GM21619 (cell line): ENCODE measurements at regions not wholly inside any gene's neighbourhood (a gene's known extent, or its start where the extent isn't known, plus 50 kb on each side); places are given as distances from the start of the nearest gene placed in this dataset.
"Not testable (repeated sequence)": the region's sequence is repeated elsewhere in the genome, so short reads cannot be mapped to it uniquely, and the experiment has no call there.

Experiments
- ATAC-seq: cut with Tn5 transposase; IDR thresholded peaks from one replicate; pipeline ENCODE4 v1.9.1; 2021; ENCODE audit not compliant: unreplicated experiment

DNA sequence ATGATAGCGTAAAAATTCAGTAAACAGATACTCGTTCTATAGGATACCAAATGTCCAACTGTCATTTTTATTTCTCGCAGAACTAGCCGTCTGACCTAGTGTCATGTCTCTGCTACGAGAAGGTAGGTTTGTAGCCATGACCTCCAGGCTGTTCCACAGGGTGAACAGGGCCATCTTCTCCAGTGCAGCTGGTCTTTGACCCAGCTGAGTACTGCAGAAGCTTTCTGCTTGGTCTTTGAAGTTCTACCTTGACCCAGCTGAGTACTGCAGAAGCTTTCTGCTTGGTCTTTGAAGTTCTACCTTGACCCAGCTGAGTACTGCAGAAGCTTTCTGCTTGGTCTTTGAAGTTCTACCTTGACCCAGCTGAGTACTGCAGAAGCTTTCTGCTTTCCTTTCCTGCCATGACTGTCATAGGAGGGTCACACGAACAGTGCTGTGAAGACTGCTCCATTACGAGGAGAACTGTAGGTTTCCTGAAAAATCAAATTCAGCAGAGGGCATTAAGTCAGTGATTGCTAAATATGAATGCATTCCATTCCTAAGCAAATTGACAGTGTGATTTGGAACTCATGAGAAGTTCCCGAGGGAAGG lies 532.8 kb upstream of the NRP1 start:
- not testable (repeated sequence) for ATAC-seq

DNA sequence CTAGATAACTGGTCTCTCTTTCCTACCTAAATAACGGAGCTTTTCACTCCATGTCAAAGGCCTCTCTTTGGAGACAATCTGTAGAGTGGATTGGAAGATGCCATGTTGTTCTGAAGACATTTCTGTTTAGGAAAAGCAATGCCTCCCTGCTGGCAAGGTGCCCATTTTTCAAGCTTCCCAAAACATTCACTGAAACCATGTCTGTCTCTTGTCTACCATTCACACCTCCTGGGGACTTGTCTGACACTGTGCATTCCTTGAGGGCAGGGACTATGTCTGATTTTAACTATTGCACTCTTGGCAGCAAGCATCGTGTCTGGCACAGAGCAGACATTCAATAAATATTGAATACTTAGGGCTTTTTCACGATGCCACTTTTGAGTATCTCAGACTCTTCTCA lies 528.9 kb upstream of the NRP1 start:
- ATAC-seq, result no peak

DNA sequence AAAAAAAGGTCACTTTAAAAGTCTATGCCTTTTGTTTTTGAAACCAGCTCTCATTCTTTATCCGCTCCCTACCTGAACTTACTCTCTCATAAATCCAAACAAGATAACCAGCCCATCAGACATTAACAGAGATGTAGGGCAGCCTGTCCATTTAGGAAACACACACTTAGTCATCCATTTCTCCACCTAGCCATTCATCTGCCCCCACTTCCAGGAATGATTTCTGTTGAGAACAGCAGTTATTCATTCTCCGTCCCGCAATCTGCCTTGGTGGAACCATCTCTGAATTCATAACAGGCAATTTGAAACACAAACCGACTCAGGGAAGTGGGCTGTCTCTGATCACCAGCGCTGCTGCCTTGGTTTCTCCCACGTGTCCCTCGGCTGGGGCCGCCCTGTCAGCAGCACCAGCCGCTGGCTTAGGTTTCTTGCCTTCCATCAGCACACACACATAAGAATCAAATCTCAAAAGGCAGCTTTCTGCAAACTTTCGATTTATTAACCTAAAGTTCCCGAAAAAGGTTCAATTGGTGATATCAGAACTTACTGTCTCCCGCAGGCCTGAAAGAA lies 528.2 kb upstream of the NRP1 start:
- no peak for ATAC-seq

DNA sequence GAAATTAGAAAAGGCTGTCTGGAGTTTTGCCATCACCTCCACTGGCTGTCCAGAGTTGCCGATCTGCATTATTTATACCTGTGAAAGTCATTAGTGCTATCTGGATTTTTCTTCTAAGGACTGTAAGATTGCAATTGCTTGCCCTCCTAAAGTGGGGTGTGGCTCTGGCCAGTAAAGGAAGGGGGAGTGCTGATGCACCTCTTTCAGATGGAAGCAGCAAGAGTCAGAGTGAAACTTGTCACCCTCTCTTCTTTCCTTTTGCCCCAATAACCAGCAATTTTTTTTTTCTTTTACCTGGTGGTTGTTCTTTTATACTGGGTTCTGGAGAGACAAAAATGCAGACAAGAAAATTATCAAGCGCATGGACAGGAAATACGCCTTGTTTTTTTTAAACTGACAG lies 527.4 kb upstream of the NRP1 start:
- no peak for ATAC-seq

DNA sequence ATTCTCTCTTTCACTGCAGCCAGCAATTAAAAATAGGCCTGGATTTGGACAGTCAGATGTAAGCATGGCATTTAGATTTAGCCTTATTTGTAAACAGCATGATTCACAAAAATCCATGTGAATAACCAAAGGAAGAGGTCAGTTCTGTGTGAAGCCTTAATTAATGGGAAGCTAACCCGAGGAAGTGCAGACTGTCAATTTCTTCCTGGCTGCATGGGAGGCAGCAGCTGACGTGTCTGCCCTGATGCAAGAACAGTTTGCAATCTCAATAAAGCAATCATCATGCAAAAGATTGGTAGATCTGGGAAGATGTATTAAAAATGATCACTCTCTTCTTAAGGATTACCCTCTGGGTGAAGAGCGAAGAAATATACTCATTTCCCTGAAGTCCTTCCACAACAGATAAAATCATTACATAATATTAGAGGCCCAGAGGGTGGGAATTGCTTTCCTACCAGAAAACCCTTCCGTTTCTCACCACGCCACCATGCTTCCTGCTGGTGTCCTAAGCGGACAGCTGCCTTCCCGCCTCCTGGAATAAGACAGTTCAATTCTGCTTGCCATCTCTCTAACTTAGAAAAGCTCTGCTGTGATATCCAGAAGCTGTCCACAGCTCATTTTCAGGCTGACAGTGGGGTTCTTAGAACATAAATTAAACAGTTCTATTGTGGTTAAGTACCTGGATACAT lies 526.7 kb upstream of the NRP1 start:
- ATAC-seq, result no peak

DNA sequence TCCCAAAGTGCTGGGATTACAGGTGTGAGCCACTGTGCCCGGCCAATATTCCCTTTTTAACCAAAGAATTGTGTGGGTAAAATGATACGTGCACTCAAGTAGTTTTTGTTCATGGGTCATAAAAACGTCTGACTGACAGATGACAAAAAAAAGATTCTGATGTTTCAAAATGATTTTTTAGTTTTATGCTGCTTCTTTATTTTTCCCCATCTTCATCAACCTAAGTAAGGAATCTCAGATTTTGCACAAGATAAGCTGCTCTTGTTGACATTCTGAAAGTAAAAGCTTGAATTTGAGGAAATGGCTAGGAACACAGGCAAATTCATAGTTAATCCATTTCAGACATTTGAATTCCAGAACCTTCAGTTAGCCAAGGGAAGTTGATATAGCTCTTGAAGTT lies 526.1 kb upstream of the NRP1 start:
- ATAC-seq, result no peak

DNA sequence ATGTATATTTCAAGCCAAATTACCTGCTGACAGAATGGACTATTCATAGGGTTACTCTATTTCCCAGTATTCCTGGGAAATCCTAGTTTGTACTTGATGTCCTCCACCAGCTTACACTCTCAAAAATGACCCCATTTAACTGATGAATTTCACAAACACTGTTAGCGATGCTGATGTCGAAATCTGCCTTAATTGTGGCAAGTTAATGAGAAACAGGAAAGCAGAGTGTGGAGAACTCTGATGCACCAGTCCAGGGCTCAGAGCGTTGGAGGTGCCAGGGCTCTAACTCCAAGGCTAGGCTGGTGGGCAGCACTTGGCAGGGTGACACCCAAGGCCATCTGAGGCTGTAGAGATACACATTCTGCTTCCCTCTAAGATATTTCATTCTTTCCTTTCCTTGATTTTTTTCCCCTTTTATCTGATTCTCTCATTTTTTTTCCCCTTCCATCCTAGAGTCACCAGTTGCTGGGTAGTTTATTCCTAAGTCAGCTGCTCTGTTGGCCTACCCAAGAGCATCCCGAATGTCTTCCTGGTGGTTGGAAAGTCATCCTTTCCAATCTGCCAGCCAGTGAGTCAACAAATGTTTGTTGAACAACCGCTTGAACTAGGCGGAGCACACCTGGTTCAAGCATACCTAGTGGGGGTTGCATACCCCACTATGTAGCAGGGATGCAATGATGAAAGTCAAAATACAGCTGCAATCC lies 525.0 kb upstream of the NRP1 start:
- ATAC-seq, result no peak

DNA sequence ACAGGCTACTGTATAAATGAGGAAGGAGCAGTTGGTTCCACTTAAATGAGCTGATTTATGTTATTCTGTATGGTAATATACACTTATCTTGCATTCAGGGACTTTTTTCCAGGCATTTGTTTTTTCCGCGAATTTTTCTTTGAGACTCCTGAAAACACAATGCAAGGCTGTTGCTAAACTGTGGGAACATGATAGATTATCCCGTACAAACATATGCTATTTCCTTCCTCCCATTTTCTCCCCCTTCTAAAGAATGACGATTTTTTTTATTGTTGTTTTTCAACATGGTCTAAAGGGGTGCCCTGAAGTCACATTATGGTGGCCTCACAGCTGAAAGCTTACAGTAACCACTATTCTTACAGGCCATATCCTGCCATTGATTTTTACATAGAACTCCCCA lies 523.9 kb upstream of the NRP1 start:
- ATAC-seq, result no peak

DNA sequence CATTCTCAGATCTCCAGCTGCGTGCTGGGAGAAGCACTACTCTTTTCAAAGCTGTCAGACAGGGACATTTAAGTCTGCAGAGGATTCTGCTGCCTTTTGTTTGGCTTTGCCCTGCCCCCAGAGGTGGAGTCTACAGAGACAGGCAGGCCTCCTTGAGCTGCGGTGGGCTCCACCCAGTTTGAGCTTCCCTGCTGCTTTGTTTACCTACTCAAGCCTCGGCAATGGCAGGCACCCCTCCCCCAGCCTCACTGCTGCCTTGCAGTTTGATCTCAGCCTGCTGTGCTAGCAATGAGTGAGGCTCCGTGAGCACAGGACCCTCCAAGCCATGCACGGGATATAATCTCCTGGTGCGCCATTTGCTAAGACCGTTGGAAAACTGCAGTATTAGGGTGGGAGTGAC lies 518.8 kb upstream of the NRP1 start:
- ATAC-seq, result not testable (repeated sequence)

DNA sequence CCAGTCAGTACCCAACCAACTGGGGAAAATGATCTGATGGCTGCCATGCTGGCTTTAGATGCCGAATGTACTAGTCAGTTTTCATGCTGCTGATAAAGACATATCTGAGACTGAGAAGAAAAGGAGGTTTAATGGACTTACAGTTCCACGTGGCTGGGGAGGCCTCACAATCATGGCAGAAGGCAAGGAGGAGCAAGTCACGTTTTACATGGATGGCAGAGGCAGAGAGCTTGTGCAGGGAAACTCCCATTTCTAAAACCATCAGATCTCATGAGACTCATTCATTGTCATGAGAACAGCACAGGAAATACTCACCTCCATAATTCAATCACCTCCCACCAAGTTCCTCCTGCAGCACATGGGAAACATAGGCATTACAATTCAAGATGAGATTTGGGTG lies 508.9 kb upstream of the NRP1 start:
- no peak for ATAC-seq

DNA sequence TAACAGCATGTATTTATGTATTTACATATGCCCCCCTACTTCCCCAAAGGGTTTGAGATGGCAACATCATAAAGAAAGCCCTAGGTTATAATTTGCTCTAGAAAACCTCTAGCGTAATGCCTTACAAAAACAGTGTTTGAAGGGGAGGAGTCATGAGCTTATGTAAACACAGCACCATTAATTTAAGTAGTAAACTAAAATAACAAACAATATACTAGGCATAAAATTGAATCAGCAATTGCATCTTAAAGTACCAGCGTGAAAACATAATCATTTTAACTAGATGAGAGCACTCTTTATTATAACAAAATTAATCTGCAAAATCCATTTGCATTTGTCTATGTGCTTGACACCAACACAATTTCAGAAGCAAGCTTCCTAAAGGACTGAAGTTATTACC lies 507.2 kb upstream of the NRP1 start:
- ATAC-seq, result no peak

DNA sequence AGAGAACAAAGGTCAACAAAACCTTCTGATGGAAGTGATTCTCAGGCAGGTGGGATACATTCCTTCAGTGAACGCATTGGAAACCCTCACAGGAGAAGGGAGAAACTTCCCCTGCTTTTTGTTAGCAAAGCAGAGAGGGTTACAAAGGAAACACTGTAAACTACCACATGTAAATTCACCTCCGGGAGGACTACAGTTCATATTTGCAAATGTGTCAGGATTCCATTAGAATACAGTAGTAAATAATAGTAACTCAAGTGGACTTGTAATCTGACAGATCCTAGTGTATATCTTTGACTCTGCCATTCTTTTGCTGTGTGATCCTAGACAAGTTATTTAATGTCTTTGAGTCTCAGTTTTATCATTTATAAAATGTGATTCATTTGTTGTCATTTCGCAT lies 504.3 kb upstream of the NRP1 start:
- ATAC-seq, result no peak

DNA sequence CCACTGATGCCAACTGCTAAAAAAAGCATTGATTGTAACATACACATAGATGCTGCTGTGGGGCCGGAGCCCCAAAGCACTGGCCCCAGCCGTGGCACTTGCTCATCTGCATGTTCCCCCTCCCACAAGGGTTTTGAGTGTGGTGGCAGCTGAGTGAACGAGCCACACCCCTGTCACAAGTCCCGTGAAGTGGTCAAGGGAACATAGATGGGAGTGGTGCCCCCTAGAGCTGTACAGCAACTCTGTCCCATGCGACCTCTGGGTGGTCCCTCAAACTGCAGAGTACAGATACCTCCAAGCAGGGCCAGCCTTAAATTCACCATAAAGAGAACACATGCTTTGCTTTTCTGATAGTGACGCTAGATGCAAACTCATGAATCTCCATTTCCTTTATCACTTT lies 503.3 kb upstream of the NRP1 start:
- ATAC-seq, result no peak

DNA sequence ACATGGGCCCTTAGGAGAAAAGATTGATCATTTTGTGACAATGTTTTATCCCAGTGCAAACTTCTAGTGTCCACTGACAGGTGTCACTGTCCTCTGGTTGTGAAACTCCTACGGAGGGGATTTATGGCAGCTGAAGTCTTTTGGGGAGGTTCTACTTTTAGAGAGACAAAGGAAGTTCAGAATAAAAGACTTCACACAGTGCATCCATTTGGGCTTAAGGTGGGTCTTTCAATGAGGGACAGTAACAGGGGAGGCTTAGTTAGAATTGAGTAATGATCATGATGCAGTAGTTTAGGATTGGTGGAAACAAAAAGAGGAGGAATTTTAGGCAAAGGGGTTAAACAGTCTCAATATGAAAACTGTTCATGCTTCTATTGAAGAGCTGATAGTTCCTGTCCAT lies 501.1 kb upstream of the NRP1 start:
- no peak for ATAC-seq

DNA sequence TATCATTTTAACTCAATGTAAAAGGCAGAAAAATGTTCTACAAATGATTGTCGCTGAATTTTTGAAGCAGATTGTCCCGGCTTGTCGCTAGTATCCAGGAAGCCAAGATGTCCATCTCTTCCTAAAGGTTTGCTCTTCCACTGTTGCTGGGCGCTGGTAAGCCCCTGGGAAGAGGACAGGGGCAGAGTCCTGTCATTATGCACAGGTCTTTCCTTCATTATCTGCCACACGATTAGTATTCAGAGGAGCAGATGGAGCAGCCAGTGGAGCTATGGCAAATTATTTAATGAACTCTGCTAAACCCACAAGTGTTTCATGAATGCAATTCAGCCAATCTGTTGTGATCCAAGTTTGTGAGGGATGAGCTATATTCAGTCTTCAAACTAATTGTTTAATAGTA lies 499.1 kb upstream of the NRP1 start:
- ATAC-seq, result no peak

DNA sequence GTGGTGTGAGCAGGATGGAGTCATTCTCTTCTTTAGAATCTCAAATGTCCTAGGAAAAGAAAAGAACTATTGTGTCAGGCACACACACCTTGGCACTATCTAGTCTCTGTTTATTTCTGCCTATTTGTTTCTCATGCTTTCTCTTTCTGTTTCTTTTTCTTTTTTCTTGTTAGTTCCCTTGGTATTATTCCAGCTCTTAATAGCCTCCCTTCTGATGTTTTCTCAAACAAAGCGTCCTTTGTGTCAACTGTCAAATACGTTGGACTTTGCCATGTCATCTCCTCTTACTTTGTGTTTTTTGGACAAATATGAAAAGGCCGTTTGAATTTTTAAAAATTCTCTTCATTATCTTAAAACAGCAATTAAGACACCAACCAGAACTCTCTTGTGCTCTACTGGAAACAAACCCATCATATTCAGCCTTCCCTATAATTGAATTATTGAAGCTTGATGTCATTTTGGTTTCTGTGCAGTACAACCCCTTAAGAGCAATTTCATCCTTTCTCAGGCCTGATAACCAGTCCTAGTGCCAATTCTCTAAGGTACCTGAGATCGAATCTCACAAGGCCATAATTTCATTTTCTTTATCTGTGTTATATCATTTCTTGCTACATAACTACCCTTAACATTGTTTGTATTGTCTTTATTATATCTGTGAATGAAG lies 497.8 kb upstream of the NRP1 start:
- no peak for ATAC-seq

DNA sequence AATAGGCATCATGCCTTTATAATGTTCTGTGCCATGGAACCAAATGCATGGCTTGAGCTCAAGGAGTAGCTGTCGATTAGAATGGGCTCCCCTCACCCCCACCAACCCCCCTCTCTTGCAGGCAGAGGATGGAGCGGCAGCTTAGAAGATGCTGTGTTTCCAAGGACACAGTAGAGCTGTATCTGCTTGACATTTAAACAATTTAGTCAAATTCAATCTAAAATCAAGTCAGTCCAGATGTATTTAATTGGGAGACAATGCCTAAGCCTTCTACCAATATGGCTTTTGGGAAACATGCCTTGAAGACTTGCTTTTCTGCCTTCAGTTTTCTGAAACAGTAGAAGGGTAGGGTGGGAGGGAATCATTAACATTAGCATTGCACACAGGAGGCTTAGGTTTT lies 497.1 kb upstream of the NRP1 start:
- ATAC-seq, result no peak

DNA sequence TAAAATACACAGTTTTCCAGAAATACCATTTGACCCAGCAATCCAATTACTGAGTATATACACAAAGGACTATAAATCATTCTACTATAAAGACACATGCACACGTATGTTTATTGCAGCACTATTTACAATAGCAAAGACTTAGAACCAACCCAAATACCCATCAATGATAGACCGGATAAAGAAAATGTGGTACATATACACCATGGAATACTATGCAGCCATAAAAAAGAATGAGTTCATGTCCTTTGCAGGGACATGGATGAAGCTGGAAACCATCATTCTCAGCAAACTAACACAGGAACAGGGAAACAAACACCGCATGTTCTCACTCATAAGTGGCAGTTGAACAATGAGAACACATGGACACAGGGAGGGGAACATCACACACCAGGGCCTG lies 495.4 kb upstream of the NRP1 start:
- not testable (repeated sequence) for ATAC-seq

DNA sequence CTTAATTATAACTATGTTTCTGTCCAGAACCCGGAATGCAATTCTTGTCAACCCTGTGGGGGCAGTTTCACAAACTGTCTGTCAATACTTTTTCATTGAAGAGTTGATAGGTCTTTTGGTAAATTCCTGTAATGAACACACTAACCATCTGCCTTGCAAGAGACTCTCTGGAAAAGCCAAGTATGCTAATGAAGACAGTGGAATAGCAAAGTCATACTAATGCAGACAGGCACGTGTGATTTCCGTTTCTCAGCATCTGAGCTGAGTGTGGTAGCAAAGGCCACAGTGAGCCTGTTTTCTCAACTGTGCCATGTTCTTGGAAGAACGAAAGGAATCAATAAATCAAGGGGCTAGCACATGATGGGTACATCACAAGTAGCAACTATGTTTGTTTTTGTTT lies 494.1 kb upstream of the NRP1 start:
- ATAC-seq, result no peak

DNA sequence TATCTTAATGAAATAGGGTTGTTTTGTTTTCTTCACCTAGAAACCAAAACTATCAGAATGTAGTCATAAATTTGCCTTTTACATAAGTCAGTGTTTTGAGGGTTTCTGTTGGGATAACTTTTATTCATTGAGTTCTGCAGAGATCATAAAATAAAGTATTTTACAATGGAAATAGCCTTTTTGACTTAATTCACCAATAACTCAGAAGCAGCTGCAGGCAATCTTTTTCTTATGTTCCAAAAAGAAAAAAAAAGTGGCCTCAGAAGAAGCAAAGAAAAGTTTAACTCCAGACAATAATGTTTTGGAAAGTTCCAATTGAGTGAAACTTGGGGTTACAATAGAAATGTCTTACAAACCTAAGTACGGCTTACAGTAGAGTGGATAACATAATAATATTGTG lies 491.7 kb upstream of the NRP1 start:
- ATAC-seq, result no peak

DNA sequence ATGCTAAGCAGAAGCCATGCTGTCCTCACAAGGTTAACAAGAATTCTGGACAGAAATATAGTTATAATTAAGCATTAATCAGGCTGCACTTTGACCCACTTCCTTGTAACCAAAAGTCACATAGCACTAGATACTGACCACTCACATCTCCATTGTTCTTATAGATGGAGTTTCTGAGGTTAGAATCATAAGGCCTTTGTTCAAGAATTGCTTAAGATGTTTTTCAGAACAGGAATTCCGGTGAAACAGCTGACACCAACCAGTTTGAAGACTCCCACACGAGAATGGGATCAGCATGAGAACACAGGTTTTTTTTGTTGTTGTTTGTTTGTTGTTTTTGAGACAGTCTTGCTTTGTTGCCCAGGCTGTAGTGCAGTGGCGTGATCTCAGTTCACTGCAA lies 488.3 kb upstream of the NRP1 start:
- ATAC-seq, result no peak

DNA sequence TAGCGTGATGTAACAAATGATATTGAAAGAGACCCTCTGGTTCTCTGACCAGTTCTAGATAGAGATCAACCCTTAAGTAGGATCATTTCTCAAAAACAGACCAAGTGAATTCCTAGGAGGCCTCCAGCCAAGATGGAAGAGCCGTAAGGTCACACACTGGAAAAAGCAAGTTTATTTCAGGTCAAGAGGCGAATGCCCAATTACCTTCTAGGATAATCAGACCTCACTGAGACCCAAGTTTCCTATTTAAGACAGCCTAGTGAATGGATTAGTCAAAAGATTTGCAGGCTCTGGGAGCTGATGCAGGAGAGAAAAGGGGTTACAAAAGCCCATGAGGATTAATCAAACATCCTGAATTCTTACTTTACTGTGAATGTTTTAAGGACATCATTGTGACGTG lies 486.1 kb upstream of the NRP1 start:
- no peak for ATAC-seq
